Prostate gland (tissue), 2 donors: ENCODE measurements at regions not wholly inside any gene's neighbourhood (a gene's known extent, or its start where the extent isn't known, plus 50 kb on each side); places are given as distances from the start of the nearest gene placed in this dataset.

Experiments used
- DNase-seq: peaks from one replicate; pipeline ENCODE4 v3.0.0-alpha.2; 2019; ENCODE audit warnings: low spot score
- H3K27ac ChIP-seq, 2 donors: fragments of 200-600 bp; sonication (generic); 2 replicates each; pipeline ENCODE4 v1.5.1; 2017 to 2019
- H3K27me3 ChIP-seq: fragments of 200-600 bp; sonication (generic); replicated peaks from 2 replicates; pipeline ENCODE4 v1.5.1; 2019; ENCODE audit not compliant: insufficient read depth
- H3K36me3 ChIP-seq, 2 donors: fragments of 200-600 bp; sonication (generic); 1 replicate in 1 of 2; 2 replicates in 1 of 2; pipeline versions ENCODE4 v1.5.1 to v1.8.1; 2017 to 2019
- H3K4me1 ChIP-seq: fragments of 200-600 bp; sonication (generic); replicated peaks from 2 replicates; pipeline ENCODE4 v1.5.1; 2019
- H3K4me3 ChIP-seq, 2 donors: fragments of 200-600 bp; sonication (generic); 2 replicates each; pipeline ENCODE4 v1.5.1; 2017 to 2019
- H3K9me3 ChIP-seq: fragments of 200-600 bp; sonication (generic); 2 replicates; pipeline ENCODE4 v1.5.1; 2017
- POLR2A ChIP-seq: fragments of 450-650 bp; IDR thresholded peaks from one replicate; pipeline ENCODE4 v1.6.1; 2016; ENCODE audit warnings: antibody characterized with exemption, mild to moderate bottlenecking
- POLR2AphosphoS5 ChIP-seq: sonication (generic); formaldehyde crosslinking; IDR thresholded peaks from one replicate; pipeline ENCODE4 v1.6.1; 2017; ENCODE audit warnings: antibody characterized with exemption
- WGBS: methylation state at CpG from one replicate; pipeline ENCODE4 v1.1.5; 2018; 5-methylcytosine and 5-hydroxymethylcytosine counted together
- intact Hi-C: fragments of 100-400 bp; cut with DNase I; formaldehyde crosslinking; loops from one replicate; pipeline ENCODE4 v1.14.2; 2022
- TF ChIP-seq, protein P1 (sequence below), 4 experiments: fragments of 200-600 bp in 2 of 4; fragments of 450-650 bp in 2 of 4; sonication (generic) in 2 of 4; IDR thresholded peaks; 1 replicate in 3 of 4; 2 replicates in 1 of 4; pipeline ENCODE4 v1.5.1; 2016 to 2019; ENCODE audit warnings: antibody characterized with exemption in 4 of 4, mild to moderate bottlenecking in 2 of 4, moderate library complexity in 2 of 4

DNA sequence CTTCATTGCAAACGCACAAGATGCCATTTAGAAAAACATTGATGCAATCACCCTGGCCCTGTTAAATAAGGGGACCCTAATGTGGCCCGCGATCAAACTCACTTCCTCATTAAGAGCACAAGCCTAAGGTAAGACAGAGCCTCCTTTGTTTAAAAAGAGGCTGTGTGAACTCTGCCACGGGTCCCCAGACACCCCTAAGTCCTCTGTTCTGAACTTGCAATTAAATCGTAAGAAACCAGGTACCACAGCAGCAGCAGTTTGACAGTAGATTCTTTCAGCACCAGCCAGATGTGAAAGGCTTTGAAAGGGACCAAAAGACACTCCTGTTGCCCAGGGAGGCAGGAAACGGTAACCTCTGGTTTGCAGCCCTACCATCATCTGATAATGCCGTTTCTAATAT is 346.3 kb downstream of the TMEM167A start:
- 49% methylated on average over 7 of the region's 7 CpGs for WGBS
- Histone ChIP-seq H3K27ac (no peak overlapping the region), H3K4me1 (no peaks in the 10 kb centered on the region), H3K36me3 (no peaks in the 10 kb centered on the region), H3K27me3 (no peaks in the 10 kb centered on the region), H3K4me3 (no peak overlapping the region), H3K9me3 (no peaks in the 10 kb centered on the region)
- TF ChIP-seq POLR2AphosphoS5 (no peak), POLR2A (no peak)
- TF ChIP-seq, protein P1, sequence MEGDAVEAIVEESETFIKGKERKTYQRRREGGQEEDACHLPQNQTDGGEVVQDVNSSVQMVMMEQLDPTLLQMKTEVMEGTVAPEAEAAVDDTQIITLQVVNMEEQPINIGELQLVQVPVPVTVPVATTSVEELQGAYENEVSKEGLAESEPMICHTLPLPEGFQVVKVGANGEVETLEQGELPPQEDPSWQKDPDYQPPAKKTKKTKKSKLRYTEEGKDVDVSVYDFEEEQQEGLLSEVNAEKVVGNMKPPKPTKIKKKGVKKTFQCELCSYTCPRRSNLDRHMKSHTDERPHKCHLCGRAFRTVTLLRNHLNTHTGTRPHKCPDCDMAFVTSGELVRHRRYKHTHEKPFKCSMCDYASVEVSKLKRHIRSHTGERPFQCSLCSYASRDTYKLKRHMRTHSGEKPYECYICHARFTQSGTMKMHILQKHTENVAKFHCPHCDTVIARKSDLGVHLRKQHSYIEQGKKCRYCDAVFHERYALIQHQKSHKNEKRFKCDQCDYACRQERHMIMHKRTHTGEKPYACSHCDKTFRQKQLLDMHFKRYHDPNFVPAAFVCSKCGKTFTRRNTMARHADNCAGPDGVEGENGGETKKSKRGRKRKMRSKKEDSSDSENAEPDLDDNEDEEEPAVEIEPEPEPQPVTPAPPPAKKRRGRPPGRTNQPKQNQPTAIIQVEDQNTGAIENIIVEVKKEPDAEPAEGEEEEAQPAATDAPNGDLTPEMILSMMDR (IDR thresholded peaks at IDR 0.05), result no peak
- no peak for DNase-seq
- intact Hi-C loops, result no loop called here

DNA sequence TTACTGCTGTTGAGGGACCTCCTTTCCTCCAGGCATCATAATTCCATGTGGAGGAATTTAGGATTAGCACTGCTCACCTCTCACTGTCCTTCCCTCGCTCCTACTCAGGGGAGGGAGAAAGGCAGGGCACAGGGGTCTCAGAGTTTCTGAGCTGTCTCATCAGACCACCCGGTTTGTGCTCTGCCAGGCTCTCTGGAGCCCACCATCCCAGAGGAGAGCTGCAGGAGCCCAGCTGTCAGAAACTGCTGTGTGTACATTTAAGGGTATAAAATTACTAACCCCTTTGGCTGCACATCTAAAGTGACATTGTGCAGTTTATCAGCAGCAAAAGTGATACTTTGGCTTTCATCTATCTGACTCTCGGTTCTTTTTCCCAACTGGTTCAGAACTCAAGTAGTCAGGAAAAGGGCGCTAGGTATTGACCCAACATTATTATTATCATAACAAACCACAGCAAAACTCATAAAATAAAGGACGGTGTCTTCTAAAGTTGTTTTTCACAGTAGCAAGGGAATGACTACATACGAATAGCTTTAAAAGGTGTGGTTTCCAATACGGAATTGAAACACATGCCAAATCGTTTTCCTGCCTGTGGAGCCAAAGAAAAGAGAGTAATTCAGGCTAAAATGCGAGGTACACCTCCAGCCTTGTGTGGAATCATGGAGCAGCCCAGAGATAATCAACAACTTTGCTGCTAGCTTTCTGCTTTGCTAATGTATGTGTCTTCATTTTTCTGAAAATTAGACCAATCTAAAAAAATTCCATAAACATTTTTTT is 348.1 kb downstream of the TMEM167A start:
- no peaks in the 10 kb centered on the region for H3K4me1 ChIP-seq
- intact Hi-C loops, result no loop called here
- no peak overlapping the region for H3K4me3 ChIP-seq
- H3K9me3 ChIP-seq, result no peaks in the 10 kb centered on the region
- WGBS, result 65% methylated on average over 9 of the region's 9 CpGs
- TF ChIP-seq POLR2AphosphoS5 (no peak), POLR2A (no peak)
- no peak for DNase-seq
- H3K27ac ChIP-seq, result no peak overlapping the region
- H3K27me3 ChIP-seq, result no peaks in the 10 kb centered on the region
- H3K36me3 ChIP-seq, result no peaks in the 10 kb centered on the region

DNA sequence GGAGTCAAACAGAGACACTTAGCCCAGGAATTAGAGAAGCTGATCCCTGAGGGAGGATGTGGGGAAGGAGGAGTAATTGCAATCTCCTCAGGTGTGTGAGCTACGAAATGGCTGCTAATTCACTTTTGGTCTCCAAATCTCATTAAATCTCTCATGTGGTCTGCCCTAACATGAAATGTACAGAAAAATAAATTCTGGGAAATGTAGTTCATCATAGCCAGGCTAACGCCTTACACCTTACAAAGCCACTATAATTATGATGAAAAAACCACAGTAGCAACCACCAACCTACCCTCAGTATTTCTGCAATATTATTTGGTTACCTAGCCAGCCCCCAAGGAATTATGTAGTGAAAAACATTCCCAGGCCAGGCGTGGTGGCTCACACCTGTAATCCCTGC is 354.0 kb downstream of the TMEM167A start:
- no peak overlapping the region for H3K27ac ChIP-seq

DNA sequence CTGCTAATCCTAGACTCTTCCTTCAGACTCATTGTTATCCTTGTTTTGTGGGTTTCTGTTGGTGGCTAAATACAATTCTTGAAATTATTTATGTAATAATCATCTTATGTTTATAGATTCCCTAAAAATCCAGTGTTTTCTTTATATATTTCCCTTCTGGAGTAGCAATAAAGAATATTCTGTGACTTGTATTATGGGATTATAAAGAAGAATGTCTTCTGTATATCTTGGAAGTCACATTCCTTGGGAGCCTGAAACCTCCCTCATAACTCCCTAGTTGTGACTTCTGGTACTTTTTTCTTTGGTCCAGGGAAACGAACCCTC is 356.1 kb downstream of the TMEM167A start:
- H3K4me1 ChIP-seq, result no peaks in the 10 kb centered on the region
- no peaks in the 10 kb centered on the region for H3K27me3 ChIP-seq
- no peaks in the 10 kb centered on the region for H3K9me3 ChIP-seq
- H3K27ac ChIP-seq, result no peak overlapping the region
- DNase-seq, result no peak
- WGBS, result 86% methylated on average over 1 of the region's 1 CpG
- TF ChIP-seq, protein P1 (IDR thresholded peaks at IDR 0.05), result no peak
- no peak for TF ChIP-seq POLR2AphosphoS5
- TF ChIP-seq POLR2A, result no peak
- no peak overlapping the region for H3K4me3 ChIP-seq
- H3K36me3 ChIP-seq, result no peaks in the 10 kb centered on the region
- intact Hi-C loops, result no loop called here

More for the DNA sequence above, 354.0 kb downstream of the TMEM167A start:
- intact Hi-C loops, result no loop called here
- DNase-seq, result no peak
- TF ChIP-seq, protein P1 (IDR thresholded peaks at IDR 0.05), result no peak
- TF ChIP-seq POLR2AphosphoS5 (no peak), POLR2A (no peak)
- Histone ChIP-seq H3K4me1 (no peaks in the 10 kb centered on the region), H3K4me3 (no peak overlapping the region), H3K9me3 (no peaks in the 10 kb centered on the region), H3K27me3 (no peaks in the 10 kb centered on the region), H3K36me3 (no peaks in the 10 kb centered on the region)
- WGBS, result 88% methylated on average over 3 of the region's 3 CpGs

DNA sequence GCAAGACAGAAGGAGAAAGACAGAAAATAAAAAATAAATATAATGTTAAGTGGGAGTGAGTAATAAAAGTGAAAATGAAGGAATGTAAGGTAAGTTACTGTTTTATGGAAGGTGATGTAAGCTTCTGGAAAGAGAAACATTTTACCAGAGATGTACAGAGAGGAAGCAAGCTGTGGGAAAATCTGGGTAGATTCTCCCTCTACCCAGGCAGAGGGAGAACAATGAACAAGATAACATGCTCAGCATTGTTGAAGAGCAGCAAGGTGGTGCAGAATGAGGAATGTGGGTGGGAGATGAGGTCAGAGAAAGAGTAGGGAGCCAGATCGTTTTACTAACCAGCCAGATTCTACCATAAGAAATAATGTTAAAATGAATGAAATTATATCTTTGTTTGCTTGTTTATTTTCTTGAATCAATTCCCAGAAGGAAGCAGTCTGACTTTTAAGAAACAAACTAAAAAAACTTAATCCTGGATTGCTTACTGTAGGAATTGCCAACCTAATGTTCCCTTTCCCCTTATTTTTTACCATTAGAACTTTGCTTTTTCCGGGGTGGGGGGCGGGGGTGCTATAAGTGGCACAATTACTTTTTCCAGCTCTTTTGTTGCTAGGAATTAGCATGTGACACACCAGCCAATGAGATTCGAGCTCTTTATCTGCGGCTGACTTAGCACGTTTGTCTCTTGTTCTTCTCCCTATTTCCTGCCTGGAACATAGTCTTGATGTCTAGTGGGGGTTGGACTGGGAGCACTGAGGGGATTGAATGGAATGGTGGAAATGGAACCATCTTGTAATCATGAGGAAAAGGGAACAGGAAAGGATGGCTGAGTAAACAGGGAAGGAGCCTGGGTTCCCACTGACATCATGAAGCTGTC is 356.7 kb downstream of the TMEM167A start:
- intact Hi-C loops, result no loop called here
- WGBS, result 71% methylated on average over 6 of the region's 6 CpGs

More for the DNA sequence above, 356.7 kb downstream of the TMEM167A start:
- Histone ChIP-seq H3K4me3 (no peak overlapping the region), H3K27ac (no peak overlapping the region), H3K9me3 (no peaks in the 10 kb centered on the region), H3K4me1 (no peaks in the 10 kb centered on the region), H3K36me3 (no peaks in the 10 kb centered on the region), H3K27me3 (no peaks in the 10 kb centered on the region)
- no peak for DNase-seq
- TF ChIP-seq POLR2AphosphoS5 (no peak), POLR2A (no peak)
- TF ChIP-seq, protein P1 (IDR thresholded peaks at IDR 0.05), result no peak
